ENCODE measurements at regions not wholly inside any gene's neighbourhood (a gene's known extent, or its start where the extent isn't known, plus 50 kb on each side); places are given as distances from the start of the nearest gene placed in this dataset.

DNA sequence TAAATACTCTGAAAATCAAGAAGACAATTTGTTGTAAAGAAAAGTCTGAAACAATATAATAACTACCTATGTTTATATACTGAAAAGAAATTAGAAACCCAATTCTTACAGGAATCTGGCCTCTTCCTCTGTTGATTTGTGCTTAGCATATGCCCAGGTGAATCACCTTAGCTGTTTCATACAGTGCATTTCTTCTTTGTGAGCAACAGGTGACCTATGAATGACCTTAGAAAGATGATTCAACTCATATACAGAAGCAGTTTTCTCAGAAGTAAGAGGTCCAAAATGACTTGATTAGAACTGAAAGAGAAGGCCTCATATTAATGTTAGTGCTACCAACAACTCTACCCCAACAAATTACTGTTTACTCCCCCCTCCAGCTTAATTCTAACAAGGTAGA is 419.5 kb upstream of the ID4 start:
- TF ChIP-seq, protein P1, sequence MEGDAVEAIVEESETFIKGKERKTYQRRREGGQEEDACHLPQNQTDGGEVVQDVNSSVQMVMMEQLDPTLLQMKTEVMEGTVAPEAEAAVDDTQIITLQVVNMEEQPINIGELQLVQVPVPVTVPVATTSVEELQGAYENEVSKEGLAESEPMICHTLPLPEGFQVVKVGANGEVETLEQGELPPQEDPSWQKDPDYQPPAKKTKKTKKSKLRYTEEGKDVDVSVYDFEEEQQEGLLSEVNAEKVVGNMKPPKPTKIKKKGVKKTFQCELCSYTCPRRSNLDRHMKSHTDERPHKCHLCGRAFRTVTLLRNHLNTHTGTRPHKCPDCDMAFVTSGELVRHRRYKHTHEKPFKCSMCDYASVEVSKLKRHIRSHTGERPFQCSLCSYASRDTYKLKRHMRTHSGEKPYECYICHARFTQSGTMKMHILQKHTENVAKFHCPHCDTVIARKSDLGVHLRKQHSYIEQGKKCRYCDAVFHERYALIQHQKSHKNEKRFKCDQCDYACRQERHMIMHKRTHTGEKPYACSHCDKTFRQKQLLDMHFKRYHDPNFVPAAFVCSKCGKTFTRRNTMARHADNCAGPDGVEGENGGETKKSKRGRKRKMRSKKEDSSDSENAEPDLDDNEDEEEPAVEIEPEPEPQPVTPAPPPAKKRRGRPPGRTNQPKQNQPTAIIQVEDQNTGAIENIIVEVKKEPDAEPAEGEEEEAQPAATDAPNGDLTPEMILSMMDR (IDR thresholded peaks at IDR 0.05; ENCODE audit: borderline replicate concordance, extremely low read depth, low read length, poor library complexity, severe bottlenecking) = no peak
- TF ChIP-seq EZH2 (IDR thresholded peaks at IDR 0.05; ENCODE audit: borderline replicate concordance, low read depth, low read length, severe bottlenecking) = no peak
